ENCODE measurements at regions not wholly inside any gene's neighbourhood (a gene's known extent, or its start where the extent isn't known, plus 50 kb on each side); places are given as distances from the start of the nearest gene placed in this dataset.
"Not testable (repeated sequence)": the region's sequence is repeated elsewhere in the genome, so short reads cannot be mapped to it uniquely, and the experiment has no call there.

DNA sequence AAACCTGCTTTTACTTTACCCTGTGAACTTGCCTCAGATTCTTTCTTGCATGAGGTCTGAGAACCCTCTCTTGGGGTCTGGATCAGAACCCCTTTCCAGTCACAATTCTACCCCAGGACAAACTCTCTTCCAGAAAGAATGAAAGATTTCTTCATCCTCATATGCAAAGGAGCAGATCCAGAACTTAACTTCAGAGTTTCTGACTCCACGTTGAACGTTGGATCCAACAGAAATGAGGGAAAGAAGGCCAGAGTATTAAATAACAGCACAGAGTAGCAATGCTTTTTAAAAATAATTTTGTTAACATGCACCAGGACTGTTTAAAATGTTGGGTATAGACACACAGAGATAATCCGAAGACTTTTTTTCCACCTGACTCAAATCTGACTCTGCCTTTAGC lies 632.9 kb upstream of the AUTS2 start:
- no peak overlapping the region for H3K4me3 ChIP-seq (ENCODE audit: low read depth, low read length)
- TF ChIP-seq, protein P1, sequence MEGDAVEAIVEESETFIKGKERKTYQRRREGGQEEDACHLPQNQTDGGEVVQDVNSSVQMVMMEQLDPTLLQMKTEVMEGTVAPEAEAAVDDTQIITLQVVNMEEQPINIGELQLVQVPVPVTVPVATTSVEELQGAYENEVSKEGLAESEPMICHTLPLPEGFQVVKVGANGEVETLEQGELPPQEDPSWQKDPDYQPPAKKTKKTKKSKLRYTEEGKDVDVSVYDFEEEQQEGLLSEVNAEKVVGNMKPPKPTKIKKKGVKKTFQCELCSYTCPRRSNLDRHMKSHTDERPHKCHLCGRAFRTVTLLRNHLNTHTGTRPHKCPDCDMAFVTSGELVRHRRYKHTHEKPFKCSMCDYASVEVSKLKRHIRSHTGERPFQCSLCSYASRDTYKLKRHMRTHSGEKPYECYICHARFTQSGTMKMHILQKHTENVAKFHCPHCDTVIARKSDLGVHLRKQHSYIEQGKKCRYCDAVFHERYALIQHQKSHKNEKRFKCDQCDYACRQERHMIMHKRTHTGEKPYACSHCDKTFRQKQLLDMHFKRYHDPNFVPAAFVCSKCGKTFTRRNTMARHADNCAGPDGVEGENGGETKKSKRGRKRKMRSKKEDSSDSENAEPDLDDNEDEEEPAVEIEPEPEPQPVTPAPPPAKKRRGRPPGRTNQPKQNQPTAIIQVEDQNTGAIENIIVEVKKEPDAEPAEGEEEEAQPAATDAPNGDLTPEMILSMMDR (conservative IDR thresholded peaks at IDR 0.05; ENCODE audit: low read depth, low read length): no peak
- no peak for DNase-seq (ENCODE audit: low read depth)

DNA sequence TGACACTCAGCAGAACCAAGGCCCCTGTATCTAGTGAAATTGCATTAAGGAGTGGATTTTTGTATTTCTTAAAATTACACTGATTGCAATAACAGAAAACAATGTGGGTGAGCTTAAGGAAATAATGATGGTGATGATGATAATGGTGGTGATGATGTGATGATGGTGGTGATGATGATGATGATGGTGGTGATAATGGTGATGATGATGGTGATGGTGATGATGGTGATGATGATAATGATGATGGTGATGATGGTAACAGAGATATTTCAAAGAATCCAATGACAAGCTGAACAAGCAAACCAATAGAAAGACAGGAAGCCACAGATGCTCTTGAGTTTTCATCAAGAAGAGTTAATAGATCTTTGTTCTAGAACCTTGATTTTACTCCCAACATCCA lies 630.7 kb upstream of the AUTS2 start:
- TF ChIP-seq, protein P1 (conservative IDR thresholded peaks at IDR 0.05; ENCODE audit: low read depth, low read length): no peak
- H3K4me3 ChIP-seq (ENCODE audit: low read depth, low read length): no peak overlapping the region
- no peak for DNase-seq (ENCODE audit: low read depth)

DNA sequence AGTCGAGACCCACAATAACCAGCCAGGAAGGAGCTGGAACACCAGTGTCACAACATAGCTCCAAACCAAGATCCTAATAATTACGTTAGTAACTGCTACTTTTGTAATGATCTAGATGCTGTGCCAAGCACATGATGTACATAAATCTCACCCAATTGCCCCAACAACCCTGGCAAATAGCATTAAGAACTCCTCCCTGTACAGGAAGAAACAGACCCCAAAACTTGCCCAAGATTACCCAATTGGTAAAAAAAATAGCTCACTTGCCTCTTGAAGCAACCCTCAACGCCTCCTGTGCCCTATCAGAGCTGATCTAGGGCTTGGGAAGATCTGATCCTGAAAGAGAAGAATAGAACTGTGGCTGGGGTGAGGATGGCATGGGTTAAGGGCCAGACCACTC lies 628.7 kb upstream of the AUTS2 start:
- DNase-seq (ENCODE audit: low read depth): no peak
- H3K4me3 ChIP-seq (ENCODE audit: low read depth, low read length): no peak overlapping the region
- TF ChIP-seq, protein P1 (conservative IDR thresholded peaks at IDR 0.05; ENCODE audit: low read depth, low read length): no peak

DNA sequence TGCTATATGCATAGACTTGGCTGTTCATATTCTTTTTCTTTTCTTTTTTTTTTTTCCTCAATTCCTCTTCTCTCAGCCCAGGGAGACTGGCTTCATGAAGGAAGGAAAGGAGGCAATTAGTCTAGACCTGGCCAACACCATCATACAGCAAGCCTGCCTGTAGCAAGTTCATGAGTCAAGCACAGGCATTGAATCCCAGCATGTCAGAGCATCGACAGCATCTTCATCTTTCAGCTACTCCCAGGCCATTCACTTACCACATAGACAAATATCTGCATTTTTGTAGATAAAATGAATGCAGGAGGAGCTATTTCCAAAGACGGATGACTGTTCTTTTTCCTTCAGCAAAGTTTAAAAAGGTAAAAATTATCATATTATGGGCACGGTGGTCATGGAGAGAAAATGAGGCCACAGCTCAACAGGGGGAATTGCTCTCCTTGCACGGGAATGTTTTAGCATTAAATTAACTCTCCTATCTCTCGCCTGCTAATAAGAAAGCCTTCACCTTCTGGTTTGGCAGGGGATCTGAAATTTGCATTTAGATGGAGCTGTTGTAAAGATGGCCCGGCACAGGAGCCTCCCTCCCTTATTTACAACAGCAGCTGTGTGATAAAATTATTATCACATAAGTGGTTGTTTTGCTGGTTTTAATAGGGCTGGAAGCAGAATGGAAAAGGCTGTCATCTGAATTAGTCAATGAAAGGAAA lies 626.5 kb upstream of the AUTS2 start:
- no peak overlapping the region for H3K4me3 ChIP-seq (ENCODE audit: low read depth, low read length)
- TF ChIP-seq, protein P1 (conservative IDR thresholded peaks at IDR 0.05; ENCODE audit: low read depth, low read length): no peak
- no peak for DNase-seq (ENCODE audit: low read depth)

DNA sequence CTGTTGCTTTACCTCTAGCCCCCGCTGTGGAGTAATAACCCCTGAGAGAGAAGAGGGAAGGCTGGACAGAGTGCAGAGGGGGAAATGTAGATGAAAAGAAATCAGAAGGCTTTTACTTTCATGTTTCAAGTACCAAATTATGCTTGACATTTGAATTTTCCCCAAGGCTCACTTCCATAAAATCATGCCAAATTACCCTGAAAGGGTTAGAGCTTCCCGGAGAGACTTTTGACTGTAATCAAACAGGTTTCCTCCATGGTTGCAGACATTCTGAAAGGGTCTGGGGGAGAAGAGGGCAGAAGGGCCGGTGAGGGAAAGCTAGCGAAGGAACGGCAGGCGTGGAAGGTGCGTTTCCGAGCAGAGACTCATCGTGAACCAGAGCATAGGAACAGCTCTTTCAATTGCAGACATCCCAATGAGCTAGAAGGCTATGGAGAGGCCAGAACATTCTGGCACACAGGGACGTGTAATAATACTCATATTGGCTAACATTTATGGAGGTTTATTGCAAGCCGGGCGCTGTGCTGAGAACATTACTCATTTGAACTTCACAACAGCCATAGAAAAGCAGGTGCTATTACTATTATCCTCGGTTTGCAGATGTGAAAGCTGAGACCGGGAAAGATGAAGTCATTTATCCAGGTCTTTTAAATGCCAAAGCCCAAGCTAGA lies 620.8 kb upstream of the AUTS2 start:
- TF ChIP-seq, protein P1 (conservative IDR thresholded peaks at IDR 0.05; ENCODE audit: low read depth, low read length): no peak
- H3K4me3 ChIP-seq (ENCODE audit: low read depth, low read length): no peak overlapping the region
- DNase-seq (ENCODE audit: low read depth): no peak

DNA sequence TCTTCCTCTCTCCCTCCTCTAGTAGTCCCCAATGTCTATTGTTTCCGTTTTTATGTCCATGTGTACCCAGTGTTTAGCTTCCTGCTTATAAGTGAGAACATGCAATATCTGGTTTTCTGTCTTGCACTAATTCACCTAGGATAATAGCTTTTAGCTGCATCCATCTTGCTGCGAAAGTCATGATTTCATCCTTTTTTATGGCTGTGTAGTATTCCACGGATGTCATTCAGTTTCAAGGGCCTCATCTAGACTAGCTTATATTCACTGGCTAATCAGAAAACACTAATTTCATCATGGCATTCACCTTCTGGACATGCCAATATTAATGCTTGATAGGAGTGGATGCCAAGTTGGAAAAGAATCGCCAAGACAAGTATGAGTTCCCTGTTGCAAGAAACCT lies 619.6 kb upstream of the AUTS2 start:
- H3K4me3 ChIP-seq (ENCODE audit: low read depth, low read length): no peak overlapping the region
- TF ChIP-seq, protein P1 (conservative IDR thresholded peaks at IDR 0.05; ENCODE audit: low read depth, low read length): no peak

DNA sequence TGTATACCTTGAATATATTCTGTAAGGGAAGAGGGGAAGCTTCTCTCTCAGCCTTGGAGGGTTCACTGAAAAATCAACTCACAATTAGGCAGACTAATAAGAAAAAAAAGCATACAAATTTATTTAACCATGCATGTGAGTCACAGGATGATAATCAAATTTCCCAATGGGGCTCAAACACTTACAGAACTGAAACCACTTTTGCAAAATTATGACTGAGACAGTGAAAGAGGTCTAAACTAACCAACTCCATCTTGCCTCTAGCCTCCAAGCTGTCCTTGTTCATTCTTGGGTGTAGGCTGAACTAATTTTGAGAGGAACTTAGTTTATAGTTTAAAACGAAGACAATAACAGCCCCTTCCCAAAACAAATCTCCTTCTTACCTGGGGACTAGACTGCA lies 618.3 kb upstream of the AUTS2 start:
- no peak for DNase-seq (ENCODE audit: low read depth)
- no peak overlapping the region for H3K4me3 ChIP-seq (ENCODE audit: low read depth, low read length)
- TF ChIP-seq, protein P1 (conservative IDR thresholded peaks at IDR 0.05; ENCODE audit: low read depth, low read length): no peak

More for the DNA sequence above, 619.6 kb upstream of the AUTS2 start:
- no peak for DNase-seq (ENCODE audit: low read depth)

DNA sequence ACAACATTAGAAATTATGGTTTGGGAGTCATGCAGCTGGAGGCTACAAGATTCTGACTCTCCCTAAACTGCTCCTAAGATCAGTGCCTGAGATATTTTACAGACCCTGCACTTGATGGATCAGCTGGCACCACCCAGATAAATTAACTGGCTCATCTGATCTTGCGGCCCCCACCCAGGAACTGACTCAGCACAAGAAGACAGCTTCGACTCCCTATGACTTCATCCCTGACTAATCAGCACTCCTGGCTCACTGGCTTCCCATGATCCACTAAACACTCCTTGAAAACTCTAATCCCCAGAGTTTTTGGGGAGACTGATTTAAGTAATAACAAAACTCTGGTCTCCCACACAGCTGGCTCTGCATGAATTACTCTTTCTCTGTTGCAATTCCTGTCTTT lies 617.8 kb upstream of the AUTS2 start:
- DNase-seq (ENCODE audit: low read depth); H3K4me3 ChIP-seq (ENCODE audit: low read depth, low read length): not testable (repeated sequence)

Data from epithelial cell of proximal tubule (primary cell).